ENCODE measurements at regions not wholly inside any gene's neighbourhood (a gene's known extent, or its start where the extent isn't known, plus 50 kb on each side); places are given as distances from the start of the nearest gene placed in this dataset.

DNA sequence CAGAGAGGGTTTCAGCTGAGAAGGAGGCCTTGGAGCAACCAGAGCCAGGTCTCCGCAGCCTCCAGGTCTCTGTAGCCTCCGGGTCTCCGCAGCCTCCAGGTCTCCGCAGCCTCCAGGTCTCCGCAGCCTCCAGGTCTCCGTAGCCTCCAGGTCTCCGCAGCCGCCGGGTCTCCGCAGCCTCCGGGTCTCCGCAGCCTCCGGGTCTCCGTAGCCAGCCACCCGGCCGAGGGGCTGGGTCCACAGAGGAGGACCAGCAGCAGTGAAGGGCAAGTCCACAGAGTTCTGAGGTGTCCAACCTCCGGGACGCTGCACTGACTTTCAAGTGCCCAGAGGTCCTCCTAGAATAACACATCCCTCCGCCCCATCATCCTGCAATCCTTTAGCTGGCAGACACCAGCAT, 221.0 kb downstream of the RBFOX3 start:
- Histone ChIP-seq H3K27me3 (replicated peaks in 1 of 7) (peaks cover 0 to 80% (median 48%) of the 10 kb centered on the region in 7 donors), H3K9me3 (peaks cover 0 to 5% (median 0%) of the 10 kb centered on the region in 8 donors), H3K4me3 (no peak overlapping the region), H3K36me3 (no peaks in the 10 kb centered on the region), H3K27ac (no peak overlapping the region), H3K4me1 (peaks cover 0 to 9% (median 5%) of the 10 kb centered on the region in 6 donors)
- 90 to 96% (median 94%) methylated on average over 16 to 19 of the region's 19 CpGs for WGBS, 5 donors
- DNase-seq, result no peak
- TF ChIP-seq, protein P1, sequence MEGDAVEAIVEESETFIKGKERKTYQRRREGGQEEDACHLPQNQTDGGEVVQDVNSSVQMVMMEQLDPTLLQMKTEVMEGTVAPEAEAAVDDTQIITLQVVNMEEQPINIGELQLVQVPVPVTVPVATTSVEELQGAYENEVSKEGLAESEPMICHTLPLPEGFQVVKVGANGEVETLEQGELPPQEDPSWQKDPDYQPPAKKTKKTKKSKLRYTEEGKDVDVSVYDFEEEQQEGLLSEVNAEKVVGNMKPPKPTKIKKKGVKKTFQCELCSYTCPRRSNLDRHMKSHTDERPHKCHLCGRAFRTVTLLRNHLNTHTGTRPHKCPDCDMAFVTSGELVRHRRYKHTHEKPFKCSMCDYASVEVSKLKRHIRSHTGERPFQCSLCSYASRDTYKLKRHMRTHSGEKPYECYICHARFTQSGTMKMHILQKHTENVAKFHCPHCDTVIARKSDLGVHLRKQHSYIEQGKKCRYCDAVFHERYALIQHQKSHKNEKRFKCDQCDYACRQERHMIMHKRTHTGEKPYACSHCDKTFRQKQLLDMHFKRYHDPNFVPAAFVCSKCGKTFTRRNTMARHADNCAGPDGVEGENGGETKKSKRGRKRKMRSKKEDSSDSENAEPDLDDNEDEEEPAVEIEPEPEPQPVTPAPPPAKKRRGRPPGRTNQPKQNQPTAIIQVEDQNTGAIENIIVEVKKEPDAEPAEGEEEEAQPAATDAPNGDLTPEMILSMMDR (IDR thresholded peaks at IDR 0.05 in 8 of 11, conservative IDR thresholded peaks at IDR 0.05 in 3 of 11), result no peak
- TF ChIP-seq POLR2AphosphoS5 (IDR thresholded peaks at IDR 0.05) (no peak), POLR2A (IDR thresholded peaks at IDR 0.05) (no peak)
- intact Hi-C loops (cut with DNase I; ENCODE audit: low total_unique reads), result loop anchor here (5.0 kb wide), 1 partner anchor 203 kb away; no protein-coding TSS in a partner anchor

DNA sequence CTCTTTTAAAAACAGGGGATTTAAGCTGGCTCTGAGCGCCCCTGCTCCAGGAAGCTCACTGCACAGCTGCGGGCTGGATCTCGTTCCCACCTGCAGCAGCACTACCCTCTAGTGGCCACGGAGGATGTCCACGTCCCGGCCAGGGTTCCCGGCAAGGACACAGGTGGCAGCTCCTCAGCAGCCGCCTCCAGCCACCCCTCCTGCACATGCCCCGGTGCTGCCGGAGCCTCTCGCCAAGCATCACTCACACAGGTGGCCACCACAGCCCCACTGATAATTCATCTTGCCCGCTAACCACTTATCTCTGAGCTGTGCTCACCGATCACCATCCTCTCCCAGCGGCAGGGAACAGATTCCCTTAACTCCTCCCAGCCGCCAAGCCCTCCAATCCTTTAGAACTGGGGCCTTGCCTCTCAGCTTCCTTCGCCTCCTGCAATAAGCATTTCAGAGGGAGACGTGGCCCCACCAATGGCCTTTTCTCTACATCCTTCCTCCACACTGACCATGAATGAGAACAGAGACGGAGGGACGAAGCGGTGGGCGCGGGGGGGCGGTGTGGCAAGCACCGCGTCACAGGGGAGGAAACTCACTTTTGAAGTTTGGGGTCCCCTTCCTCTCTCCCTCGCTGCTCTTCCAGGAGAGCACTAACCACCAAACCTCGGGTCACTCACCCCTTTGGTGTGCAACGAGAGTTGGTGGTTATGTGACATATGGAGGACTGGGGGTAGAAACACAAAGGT, 222.1 kb downstream of the RBFOX3 start:
- no peak overlapping the region for H3K27ac ChIP-seq
- no peak overlapping the region for H3K4me3 ChIP-seq
- no peaks in the 10 kb centered on the region for H3K36me3 ChIP-seq
- 45 to 51% (median 47%) methylated on average over 27 to 28 of the region's 28 CpGs for WGBS, 5 donors
- H3K9me3 ChIP-seq, result peaks cover 0 to 5% (median 0%) of the 10 kb centered on the region in 8 donors
- H3K27me3 ChIP-seq (replicated peaks in 1 of 7), result peaks cover 0 to 68% (median 48%) of the 10 kb centered on the region in 7 donors
- peak; percentile 82 for DNase-seq
- intact Hi-C loops (cut with DNase I; ENCODE audit: low total_unique reads), result no loop called here
- H3K4me1 ChIP-seq, result peaks cover 0 to 9% (median 5%) of the 10 kb centered on the region in 6 donors
- TF ChIP-seq POLR2AphosphoS5 (IDR thresholded peaks at IDR 0.05), result peak in 1 of 3 donors; percentile 11
- TF ChIP-seq, protein P1 (IDR thresholded peaks at IDR 0.05 in 8 of 11, conservative IDR thresholded peaks at IDR 0.05 in 3 of 11), result peak in 9 of 11 experiments; percentile 16 to 70 (median 54)
- no peak for TF ChIP-seq POLR2A (IDR thresholded peaks at IDR 0.05)

DNA sequence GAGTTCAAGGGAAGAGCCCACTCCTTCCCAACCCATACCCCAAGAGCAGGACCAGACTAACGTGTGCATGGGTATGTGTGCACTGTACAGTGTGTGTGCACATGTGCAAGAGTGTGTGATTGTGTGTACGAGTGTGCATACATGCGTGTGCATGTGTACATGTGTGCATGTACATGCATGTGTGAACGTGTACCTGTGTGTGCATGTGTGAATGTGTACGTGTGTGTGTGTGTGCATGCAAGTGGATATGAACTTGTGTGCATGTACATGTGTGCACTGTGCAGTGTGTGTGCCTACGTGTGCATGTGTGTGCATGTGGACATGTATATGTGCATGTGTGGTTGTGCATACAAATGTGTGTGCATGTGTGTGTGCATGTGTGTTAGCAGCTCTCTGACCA, 223.1 kb downstream of the RBFOX3 start:
- H3K36me3 ChIP-seq, result no peaks in the 10 kb centered on the region
- intact Hi-C loops (cut with DNase I; ENCODE audit: low total_unique reads), result no loop called here
- TF ChIP-seq, protein P1 (IDR thresholded peaks at IDR 0.05 in 8 of 11, conservative IDR thresholded peaks at IDR 0.05 in 3 of 11), result no peak
- TF ChIP-seq POLR2AphosphoS5 (IDR thresholded peaks at IDR 0.05), result no peak
- no peak for TF ChIP-seq POLR2A (IDR thresholded peaks at IDR 0.05)
- peaks cover 0 to 58% (median 43%) of the 10 kb centered on the region in 7 donors for H3K27me3 ChIP-seq (replicated peaks in 1 of 7)
- DNase-seq, result no peak
- H3K9me3 ChIP-seq, result peaks cover 0 to 5% (median 0%) of the 10 kb centered on the region in 8 donors
- H3K4me1 ChIP-seq, result peaks cover 0 to 7% (median 4%) of the 10 kb centered on the region in 6 donors
- no peak overlapping the region for H3K27ac ChIP-seq
- no peak overlapping the region for H3K4me3 ChIP-seq
- 74 to 85% (median 77%) methylated on average over 6 of the region's 6 CpGs for WGBS, 5 donors

DNA sequence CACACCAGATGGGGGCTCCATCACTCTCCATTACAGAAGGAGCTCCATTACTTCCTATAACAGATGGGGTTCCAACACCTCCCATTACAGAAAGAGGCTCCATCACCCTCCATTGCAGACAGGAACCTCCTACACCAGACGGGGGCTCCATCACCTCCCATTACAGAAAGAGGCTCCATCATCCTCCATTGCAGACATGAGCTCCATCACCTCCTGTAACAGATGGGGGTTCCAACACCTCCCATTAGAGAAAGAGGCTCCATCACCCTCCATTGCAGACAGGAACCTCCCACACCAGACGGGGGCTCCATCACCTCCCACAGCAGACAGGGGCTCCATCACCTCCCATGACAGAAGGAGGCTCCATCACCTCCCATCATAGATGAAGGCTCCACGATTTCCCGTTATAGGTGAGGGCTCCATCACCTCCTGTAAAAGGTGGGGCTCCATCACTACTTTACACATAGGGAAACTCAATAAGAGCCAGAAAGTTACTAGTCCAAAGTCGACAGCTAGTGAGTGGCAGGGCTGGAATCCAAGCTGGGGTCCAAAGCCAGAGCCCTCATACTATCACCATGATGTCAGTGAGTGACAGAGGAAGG, 224.8 kb downstream of the RBFOX3 start:
- peaks cover 0 to 57% (median 27%) of the 10 kb centered on the region in 7 donors for H3K27me3 ChIP-seq (replicated peaks in 1 of 7)
- H3K27ac ChIP-seq, result no peak overlapping the region
- H3K36me3 ChIP-seq, result no peaks in the 10 kb centered on the region
- 86 to 94% (median 94%) methylated on average over 5 of the region's 5 CpGs for WGBS, 5 donors
- intact Hi-C loops (cut with DNase I; ENCODE audit: low total_unique reads), result no loop called here
- DNase-seq, result no peak
- H3K9me3 ChIP-seq, result peaks cover 0 to 5% (median 0%) of the 10 kb centered on the region in 8 donors
- no peak overlapping the region for H3K4me3 ChIP-seq
- no peaks in the 10 kb centered on the region for H3K4me1 ChIP-seq
- TF ChIP-seq POLR2A (IDR thresholded peaks at IDR 0.05), result no peak
- TF ChIP-seq POLR2AphosphoS5 (IDR thresholded peaks at IDR 0.05), result no peak
